Thyroid gland (tissue), 4 donors: ENCODE measurements at regions not wholly inside any gene's neighbourhood (a gene's known extent, or its start where the extent isn't known, plus 50 kb on each side); places are given as distances from the start of the nearest gene placed in this dataset.

ENCODE experiments used
- CTCF ChIP-seq, 6 experiments: fragments of 200-600 bp in 3 of 6; fragments of 450-650 bp in 3 of 6; sonication (generic) in 3 of 6; IDR thresholded peaks; one replicate each; pipeline ENCODE4 v1.5.1; 2016 to 2019; ENCODE audit warnings: antibody characterized with exemption in 6 of 6, mild to moderate bottlenecking in 2 of 6, inconsistent platforms in 1 of 6, moderate library complexity in 1 of 6
- POLR2A ChIP-seq, 2 donors: fragments of 450-650 bp; IDR thresholded peaks; one replicate each; pipeline ENCODE4 v1.6.1; 2017; ENCODE audit warnings: antibody characterized with exemption in 2 of 2, mild to moderate bottlenecking in 2 of 2, moderate library complexity in 1 of 2

DNA sequence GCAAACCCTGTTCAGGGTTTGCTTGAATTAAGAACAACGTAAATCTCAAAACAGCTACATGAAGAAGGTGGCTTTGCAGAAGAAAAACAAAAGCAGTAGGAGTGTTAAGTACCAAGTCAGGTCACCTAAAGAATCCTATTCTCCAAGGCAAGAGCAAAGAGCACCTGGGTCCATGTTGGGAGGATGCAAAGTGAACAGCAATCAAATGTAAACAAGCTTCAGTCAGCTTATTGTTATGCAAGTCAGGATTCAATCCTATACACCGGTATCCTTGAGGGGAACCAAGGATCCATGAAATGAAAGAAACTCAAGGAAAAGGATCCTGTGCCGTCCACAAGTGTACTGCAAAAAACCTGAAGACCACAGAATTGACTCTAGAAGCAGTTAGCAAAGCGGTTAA is 261.0 kb upstream of the DDX18 start:
- no peak for TF ChIP-seq POLR2A (IDR thresholded peaks at IDR 0.05)
- TF ChIP-seq CTCF (IDR thresholded peaks at IDR 0.05): no peak
